Right ventricle myocardium inferior (tissue), 1 donor: ENCODE measurements at regions not wholly inside any gene's neighbourhood (a gene's known extent, or its start where the extent isn't known, plus 50 kb on each side); places are given as distances from the start of the nearest gene placed in this dataset.
A peak's percentile ranks its signal among the peaks of the same experiment; 100 is the strongest.
"Not testable (repeated sequence)": the region's sequence is repeated elsewhere in the genome, so short reads cannot be mapped to it uniquely, and the experiment has no call there.

Source experiments
- ATAC-seq: fragments of 200-7000 bp; cut with Tn5 transposase; one replicate; pipeline ENCODE4 v1.9.1; 2020; ENCODE audit warnings: mild to moderate bottlenecking, moderate library complexity
- DNase-seq: peaks from one replicate; pipeline ENCODE4 v3.0.0; 2021; ENCODE audit errors: missing footprints
- intact Hi-C: fragments of 100-400 bp; cut with DNase I; formaldehyde crosslinking; loops from one replicate; pipeline ENCODE4 v1.11.0; 2022
- donor health status: DM: no; HTN: yes; CAD: no; lungs with severe emphysema.

- DNase-seq (no peak), ATAC-seq (no peak)
- intact Hi-C loops = no loop called here
These were observed 80.7 kb downstream of the TFAP2B start for GRCh38 chr6:50899306-50899870.

GRCh38 chr6:50902260-50902659, 83.6 kb downstream of the TFAP2B start:
- DNase-seq = no peak
- intact Hi-C loops = no loop called here
- ATAC-seq = no peak

GRCh38 chr6:50905297-50905696, 86.6 kb downstream of the TFAP2B start:
- no peak for DNase-seq
- ATAC-seq = no peak
- intact Hi-C loops = no loop called here

DNA sequence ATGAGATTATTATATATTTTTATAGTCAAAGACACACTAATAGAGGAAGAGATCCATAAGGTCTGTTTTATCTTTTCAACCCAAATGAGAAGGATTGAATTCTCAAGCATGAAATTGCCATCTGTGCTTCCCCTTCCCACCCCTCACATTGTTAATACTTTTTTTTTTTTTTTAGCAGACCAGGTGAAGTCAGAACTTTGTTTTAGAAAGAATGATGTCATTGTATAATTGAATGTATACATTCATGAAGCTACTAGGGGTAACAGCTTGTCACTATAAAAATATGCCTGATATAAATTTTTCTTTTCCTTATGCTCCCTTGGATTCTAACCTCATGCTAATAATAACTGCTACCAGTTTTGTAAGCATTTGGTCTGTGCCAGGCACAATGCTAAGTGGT, 88.9 kb downstream of the TFAP2B start:
- ATAC-seq (no peak), DNase-seq (no peak)
- intact Hi-C loops = no loop called here

GRCh38 chr6:50913105-50913770, 94.6 kb downstream of the TFAP2B start:
- DNase-seq (peak; percentile 41), ATAC-seq (no peak)
- intact Hi-C loops = no loop called here

DNA sequence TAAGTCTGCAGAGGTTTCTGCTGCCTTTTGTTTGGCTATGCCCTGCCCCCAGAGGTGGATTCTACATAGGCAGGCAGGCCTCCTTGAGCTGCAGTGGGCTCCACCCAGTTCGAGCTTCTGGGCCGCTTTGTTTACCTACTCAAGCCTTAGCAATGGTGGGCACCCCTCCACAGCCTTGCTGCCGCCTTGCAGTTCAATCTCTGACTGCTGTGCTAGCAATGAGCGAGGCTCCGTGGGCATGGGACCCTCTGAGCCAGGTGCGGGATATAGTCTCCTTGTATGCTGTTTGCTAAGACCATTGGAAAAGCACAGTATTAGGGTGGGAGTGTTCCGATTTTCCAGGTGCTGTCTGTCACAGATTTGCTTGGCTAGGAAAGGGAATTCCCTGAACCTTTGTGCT, 102.7 kb downstream of the TFAP2B start:
- DNase-seq = peak; percentile 20
- ATAC-seq, intact Hi-C loops: not testable (repeated sequence)

DNA sequence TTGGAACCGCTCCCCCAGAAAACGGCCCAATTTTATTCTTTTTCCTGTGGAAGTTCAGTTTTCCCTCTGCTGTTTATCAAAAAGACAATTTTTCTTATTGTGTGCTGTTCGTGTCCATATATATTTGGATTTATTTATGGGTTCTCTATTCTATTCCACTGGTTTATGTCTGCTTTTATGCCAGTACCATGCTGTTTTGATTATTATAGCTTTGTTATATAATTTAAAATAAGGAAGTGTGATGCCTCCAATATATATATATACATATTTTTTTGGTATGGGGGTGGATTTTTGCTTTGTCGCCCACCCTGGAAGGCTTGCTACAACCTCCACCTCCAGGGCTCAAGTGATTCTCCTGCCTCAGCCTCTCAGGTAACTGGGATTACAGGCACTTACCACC, 103.3 kb downstream of the TFAP2B start:
- intact Hi-C loops = no loop called here
- DNase-seq (no peak), ATAC-seq (no peak)

DNA sequence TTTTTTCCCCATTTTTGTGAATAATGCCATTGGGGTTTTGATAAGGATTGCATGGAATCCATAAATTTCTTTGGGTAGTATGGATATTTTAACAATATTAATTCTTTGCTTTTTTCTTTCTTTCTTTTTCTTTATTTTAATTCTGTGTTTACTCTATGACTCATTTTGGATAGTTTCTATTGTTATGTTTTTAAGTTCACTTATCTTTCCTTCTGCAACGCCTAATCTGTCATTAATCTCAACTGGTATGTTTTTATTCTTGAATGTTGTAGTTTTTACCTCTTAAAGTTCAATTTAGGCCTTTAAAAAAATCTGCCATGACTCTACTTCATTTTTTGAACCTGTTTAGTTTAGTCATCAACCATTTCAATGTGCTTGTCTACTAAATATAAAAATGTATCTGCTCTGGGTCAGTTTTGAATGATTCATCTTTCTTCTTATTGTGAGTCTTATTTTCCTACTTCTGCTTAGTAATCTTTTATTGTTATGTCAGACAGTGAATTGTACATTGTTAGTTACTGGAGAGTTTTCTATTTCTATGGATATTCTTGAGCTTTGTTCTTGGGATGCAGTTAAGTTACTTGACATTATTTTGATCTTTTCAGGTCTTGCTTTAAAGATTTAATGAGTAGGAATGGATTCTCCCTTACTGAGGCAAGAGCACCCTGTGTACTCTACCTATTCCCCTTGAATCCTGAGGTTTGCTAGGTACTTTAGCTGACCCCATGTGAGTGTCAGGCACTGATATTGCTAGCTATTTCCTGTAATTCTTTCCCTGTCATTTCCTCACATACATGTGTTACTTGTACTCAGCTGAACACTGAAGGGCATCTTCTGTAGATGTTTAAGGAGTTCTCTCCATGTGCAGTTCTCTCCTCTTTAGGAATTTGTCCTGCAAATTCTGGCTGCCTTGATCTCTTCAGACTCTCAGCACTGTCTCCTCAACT, 104.2 kb downstream of the TFAP2B start:
- DNase-seq = no peak
- ATAC-seq = no peak
- intact Hi-C loops = no loop called here

- intact Hi-C loops = no loop called here
- ATAC-seq = no peak
- DNase-seq = no peak
These were observed 106.1 kb downstream of the TFAP2B start for GRCh38 chr6:50924758-50925157.

DNA sequence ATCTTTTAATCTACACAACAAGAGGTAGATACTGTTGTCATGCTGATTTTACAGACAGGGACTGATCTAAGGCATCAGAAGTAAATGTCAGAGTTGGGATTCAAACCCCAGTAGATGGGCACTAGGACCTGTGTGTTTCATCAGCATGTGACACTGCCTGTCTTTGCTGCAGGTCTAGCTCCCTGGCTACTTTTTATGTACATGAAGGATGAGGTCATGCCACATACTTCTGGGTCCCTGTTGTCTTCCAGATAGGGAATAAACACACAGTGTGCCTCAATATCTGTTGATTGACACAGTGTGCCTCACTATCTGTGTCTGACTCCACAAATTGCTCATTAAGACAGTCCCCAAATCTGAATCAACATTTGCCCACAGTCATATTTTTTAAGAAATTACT, 106.9 kb downstream of the TFAP2B start:
- intact Hi-C loops = no loop called here
- ATAC-seq (no peak), DNase-seq (no peak)

- intact Hi-C loops = no loop called here
- ATAC-seq (no peak), DNase-seq (no peak)
These were observed 107.3 kb downstream of the TFAP2B start for GRCh38 chr6:50925981-50926380.

DNA sequence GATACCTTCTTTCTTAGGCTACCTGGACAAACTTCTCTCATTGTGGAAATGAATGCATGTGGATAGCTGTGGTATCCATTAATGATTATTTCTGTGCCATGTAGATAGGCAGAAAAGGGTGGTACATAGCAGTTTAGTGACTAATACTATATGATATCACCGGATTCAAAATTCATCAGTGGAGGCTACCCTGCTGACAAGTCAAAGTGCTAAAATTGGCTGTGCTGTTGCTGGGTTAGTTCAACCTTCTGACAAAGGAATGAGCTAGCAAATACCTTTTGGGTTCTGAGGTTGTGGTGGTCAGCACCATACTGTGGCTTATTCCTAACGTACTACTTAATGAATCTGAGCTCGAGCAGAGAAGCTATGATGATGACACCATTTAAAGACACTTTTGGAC, 109.1 kb downstream of the TFAP2B start:
- ATAC-seq (no peak), DNase-seq (no peak)
- intact Hi-C loops = no loop called here

GRCh38 chr6:50929323-50929722, 110.7 kb downstream of the TFAP2B start:
- intact Hi-C loops = no loop called here
- ATAC-seq (no peak), DNase-seq (no peak)

DNA sequence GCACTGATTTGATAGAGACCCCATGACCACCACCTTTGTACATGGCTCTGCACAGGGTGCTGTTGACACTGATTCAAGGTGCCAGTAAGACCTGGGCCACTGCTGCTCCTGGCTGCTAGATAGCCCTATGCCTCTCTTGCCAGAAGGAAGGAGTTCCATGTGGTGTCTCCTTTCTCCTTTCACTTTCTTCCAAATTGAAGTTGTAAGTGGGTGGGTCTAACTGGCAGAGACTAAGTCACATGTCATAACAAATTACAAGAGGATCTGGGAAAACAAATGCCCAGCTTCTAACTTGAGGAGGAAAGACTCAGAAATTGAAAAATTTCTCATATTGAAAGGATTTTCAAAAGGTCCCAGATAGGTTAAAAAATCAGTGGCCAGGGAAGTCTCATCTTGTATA, 116.8 kb downstream of the TFAP2B start:
- ATAC-seq (no peak), DNase-seq (no peak)
- intact Hi-C loops = no loop called here

DNA sequence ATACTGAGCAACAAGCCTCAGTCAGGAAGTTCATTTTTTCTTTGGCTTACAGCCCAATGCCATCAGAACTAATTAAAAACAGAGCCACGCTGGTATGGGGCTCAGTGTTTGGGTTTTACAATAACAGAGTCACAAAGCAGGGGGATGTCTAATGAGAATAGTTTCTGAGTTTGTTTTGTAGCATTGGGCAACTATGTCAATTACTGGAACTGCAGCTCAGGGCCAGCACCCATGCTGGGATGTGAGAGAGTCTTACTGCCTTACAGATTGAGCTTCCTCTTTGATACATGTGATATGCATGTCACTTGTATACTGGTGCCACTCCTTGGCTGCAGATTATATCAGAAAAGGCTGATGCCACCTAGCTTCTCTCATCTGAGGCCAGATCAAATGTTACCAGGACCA, 117.6 kb downstream of the TFAP2B start:
- intact Hi-C loops = no loop called here
- ATAC-seq (no peak), DNase-seq (peak; percentile 37)

DNA sequence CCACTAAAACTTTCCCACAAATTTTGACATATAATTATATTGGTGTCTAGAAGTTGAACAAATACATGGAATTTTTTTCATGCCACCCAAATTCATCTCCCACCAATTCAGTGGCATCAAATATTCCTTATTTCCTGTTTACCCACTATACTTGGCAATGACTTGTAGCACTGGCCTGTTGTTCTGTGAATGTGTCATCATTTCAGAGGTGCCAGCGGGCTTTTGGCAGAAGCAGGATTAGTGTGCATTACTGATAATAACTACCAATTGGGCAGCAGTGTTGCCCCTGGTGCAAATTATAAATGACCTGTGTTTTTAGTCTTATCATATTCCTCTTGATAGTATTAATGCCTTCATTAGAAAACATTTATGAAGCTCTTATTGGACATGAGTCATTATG, 121.3 kb downstream of the TFAP2B start:
- intact Hi-C loops = no loop called here
- no peak for ATAC-seq

DNA sequence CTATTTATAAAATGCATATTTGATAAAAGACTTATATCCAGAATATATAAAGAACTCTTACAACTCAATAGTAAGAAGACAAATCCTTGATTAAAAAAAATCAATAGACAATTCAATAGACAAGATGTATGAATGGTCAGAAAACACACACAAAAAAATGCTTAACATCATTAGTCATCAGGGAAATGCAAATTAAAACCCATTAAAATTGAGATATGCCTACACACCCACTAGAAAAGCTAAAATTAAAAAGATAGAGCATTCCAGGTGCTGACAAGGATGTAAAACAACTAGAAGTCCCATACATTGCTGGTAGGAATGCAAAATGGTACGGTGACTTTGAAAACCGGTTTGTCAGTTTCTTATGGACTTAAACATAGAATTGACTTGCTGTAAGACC, 127.1 kb downstream of the TFAP2B start:
- DNase-seq = no peak
- intact Hi-C loops = no loop called here
- ATAC-seq = no peak

More for the DNA sequence above, 121.3 kb downstream of the TFAP2B start:
- DNase-seq = no peak

DNA sequence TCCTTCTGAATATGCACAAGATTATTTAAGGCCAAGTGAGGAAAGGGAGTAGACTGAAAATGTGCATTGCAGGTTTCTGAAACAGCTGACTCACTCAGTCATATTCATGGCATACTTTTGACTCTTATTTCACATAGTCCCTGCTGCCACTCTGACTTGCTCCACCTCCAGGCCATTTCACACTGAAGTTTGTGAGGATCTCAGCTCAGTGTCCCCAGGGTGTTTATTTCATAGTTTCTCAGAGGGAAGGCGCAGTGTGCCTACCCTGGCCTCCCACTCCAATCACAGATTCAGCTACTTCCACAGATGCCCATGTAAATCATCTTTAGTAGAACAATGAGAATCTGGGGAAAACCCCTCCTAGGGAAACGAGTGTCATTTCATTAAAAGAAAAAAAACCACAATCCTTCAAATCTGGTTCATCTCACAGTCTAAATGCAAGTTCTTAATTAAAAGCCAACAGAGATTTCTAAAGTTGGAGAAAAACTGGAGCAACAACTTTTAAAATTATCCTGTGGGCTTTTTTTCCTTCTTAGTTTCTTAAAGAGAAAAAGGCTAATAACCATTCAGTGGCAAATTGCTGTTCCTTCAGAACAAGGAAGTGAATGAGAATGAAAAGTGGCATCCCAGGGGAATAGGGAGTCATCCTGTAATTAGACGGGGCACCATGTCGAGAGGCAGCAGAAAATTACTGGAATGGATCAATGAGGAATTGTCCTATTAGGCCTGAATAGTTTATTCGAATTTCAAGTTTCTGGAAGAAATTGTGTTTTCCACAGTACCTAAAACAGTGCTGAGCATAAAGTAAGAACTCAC, 133.6 kb downstream of the TFAP2B start:
- no peak for ATAC-seq
- no peak for DNase-seq
- intact Hi-C loops = no loop called here

DNA sequence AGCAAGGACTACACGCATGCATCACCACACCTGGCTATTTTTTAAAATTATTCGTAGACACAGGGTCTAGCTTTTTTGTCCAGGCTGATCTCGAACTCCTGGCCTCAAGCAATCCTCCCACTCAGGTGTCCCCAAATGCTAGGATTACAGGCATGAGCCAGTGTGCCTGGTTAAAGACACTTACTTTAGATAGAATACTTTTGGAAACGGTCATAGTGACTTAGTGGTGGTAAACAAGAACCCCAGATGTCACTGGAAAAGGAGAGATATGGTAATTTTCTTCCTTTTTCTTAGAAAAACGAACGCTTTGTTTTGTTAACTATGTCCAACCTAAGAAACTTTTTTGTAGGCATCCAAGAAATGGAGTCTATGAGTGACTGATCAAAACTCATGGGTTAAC, 137.3 kb downstream of the TFAP2B start:
- ATAC-seq (no peak), DNase-seq (no peak)
- intact Hi-C loops = no loop called here
